ENCODE measurements at regions not wholly inside any gene's neighbourhood (a gene's known extent, or its start where the extent isn't known, plus 50 kb on each side); places are given as distances from the start of the nearest gene placed in this dataset.

DNA sequence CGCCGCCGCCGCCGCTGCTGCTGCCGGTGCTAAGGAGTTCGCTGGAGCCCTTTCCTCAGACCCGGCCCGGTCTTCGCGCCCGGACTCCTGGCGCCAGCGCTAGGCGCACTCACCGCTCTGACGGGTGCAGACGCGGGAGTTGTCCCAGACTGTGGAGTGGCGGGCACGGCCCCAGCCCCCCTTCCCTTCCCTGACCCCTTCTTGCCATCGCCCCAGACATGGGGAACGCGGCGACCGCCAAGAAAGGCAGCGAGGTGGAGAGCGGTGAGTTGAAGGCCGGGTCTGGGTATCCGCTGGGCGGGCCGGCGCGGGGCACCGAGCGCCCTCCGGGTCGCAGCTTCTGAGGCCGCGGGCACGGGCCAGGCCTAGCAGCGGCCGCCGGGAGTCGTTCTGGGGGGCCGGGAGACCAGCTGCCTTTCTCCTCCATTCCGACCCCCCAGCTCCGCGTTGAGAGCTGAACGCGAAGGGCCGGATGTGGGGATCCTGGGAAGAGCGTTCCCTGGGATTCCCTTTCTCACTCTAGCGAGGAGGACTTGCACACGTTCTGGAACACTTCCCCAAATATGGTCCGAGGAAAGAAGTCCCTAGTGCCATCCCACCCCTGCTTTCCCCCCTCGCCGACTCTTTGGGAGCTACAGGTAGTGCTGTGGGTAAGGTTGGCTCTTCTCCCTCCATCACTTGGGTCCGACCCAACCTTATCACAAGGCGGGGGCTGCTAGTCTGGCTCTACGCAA lies 65.8 kb upstream of the PRKACB start:
- TF ChIP-seq, protein P1, sequence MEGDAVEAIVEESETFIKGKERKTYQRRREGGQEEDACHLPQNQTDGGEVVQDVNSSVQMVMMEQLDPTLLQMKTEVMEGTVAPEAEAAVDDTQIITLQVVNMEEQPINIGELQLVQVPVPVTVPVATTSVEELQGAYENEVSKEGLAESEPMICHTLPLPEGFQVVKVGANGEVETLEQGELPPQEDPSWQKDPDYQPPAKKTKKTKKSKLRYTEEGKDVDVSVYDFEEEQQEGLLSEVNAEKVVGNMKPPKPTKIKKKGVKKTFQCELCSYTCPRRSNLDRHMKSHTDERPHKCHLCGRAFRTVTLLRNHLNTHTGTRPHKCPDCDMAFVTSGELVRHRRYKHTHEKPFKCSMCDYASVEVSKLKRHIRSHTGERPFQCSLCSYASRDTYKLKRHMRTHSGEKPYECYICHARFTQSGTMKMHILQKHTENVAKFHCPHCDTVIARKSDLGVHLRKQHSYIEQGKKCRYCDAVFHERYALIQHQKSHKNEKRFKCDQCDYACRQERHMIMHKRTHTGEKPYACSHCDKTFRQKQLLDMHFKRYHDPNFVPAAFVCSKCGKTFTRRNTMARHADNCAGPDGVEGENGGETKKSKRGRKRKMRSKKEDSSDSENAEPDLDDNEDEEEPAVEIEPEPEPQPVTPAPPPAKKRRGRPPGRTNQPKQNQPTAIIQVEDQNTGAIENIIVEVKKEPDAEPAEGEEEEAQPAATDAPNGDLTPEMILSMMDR (IDR thresholded peaks at IDR 0.05; ENCODE audit: insufficient read depth, low read length) = no peak
- H3K4me3 ChIP-seq (ENCODE audit: low read depth, low read length) = peak overlapping the region; percentile 82
- peak; percentile 34 for DNase-seq (ENCODE audit: low read depth)

DNA sequence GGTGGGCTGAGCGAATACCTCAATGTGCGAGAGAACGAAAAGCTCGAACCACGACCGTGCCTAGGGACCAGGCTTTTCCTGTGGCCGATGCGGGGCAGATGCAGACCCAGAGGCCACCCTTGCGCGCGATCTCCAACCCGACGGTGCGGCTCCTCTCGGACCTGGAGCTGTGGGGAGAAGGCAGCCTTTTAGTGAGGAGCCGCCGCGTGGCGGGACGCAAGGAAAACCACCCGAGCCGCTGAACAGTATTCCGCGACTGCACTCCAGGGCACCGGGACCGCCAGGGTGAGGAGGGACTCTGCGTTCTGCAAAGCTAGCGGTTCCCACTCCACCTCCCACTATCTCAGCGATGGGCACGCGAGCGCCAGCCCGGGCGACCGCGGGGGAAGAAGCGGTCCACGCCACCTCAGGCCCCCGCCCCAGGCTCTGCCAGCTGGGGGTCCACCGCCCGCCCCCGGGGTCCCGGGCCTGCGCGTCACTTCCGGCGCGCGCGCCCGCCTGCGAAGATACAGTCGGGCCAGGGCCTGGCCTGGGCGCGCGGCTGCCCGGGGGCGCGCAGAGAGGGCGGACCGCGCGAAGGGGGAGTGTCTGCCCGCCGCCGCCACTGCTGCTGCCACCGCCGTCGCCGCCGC lies 66.5 kb upstream of the PRKACB start:
- peak overlapping the region; percentile 82 for H3K4me3 ChIP-seq (ENCODE audit: low read depth, low read length)
- TF ChIP-seq, protein P1 (IDR thresholded peaks at IDR 0.05; ENCODE audit: insufficient read depth, low read length) = peak; percentile 22
- DNase-seq (ENCODE audit: low read depth) = peak; percentile 71

DNA sequence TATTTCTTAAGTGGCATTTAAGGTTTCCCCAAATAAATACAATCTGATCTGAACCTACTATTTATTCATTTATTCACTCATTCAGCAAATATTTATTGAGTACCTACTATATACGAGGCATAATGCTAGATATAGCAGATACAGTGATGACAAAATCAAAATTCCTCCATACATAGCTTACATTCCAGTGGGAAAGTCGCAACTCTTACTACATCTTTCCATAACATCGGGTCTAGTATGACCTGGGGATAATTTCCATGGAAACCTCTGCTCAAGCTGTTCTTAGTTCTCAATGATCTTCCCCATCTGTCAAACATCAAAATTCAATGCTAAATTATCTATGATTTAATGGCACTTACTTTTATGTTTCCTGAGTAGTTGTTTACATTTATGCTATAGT lies 70.8 kb upstream of the PRKACB start:
- no peak overlapping the region for H3K4me3 ChIP-seq (ENCODE audit: low read depth, low read length)
- DNase-seq (ENCODE audit: low read depth) = peak; percentile 18
- TF ChIP-seq, protein P1 (IDR thresholded peaks at IDR 0.05; ENCODE audit: insufficient read depth, low read length) = no peak

DNA sequence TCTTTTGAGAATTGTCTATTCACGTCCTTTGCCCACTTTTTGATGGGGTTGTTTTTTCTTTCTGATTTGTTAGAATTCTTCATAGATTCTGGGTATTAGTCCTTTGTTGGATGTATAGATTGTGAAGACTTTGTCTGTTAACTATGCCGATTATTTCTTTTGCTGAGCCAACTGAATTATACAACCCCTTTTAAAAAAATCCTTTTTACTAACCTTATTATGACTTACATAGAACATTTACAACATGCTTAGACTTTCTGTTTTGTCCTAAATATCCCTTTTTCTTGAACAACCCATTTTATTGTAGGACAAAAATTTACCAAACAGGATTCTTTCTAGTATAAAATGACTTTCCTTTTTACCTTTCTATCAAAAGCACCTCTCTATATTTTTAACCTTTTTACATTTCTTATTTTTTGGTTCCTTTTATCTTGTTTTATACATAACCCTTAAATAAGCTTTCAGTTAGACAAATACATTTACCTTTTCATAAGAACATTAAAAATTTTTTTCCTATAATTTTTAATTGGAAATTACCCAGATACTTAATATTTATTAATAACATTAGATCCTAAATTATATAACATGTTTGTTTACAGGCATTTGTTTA lies 70.4 kb upstream of the TTLL7 start:
- TF ChIP-seq, protein P1 (IDR thresholded peaks at IDR 0.05; ENCODE audit: insufficient read depth, low read length) = no peak
- H3K4me3 ChIP-seq (ENCODE audit: low read depth, low read length) = no peak overlapping the region
- DNase-seq (ENCODE audit: low read depth) = no peak

DNA sequence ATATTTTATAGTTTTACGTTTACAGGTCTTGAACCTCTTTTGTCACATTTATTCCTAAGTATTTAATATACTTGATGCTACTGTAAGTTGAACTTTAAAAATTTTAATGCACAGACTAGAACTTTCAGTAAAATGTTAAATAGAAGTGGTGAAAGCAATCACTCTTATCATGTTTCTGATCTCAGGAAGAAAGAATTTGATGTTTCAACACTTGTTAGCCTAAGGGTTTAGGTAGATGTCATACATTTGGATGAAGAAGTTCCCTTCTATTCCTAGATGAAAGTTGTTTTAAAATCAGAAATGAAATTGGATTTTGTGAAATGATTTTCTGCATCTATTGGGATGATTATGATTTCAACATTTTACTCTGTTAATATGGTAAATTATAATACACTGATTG lies 63.6 kb upstream of the TTLL7 start:
- H3K4me3 ChIP-seq (ENCODE audit: low read depth, low read length) = no peak overlapping the region
- DNase-seq (ENCODE audit: low read depth) = no peak
- TF ChIP-seq, protein P1 (IDR thresholded peaks at IDR 0.05; ENCODE audit: insufficient read depth, low read length) = no peak

DNA sequence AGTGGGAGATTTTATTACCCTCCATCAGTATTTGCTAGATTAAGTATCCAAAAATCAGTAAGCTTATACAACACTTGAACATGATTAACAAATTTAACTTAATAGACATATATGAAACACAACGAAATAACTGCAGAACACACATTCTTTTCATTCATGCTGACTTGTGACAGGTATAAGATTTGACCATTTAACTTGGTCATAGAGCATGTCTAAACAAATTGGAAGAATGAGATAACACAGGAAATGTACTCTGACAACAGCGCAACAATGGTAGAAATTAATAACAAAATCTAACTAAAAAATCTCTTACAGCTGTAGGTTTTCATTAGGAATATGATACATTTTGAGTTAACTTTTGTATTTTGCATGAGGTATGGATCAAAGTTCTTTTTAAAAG lies 62.4 kb upstream of the TTLL7 start:
- no peak overlapping the region for H3K4me3 ChIP-seq (ENCODE audit: low read depth, low read length)
- TF ChIP-seq, protein P1 (IDR thresholded peaks at IDR 0.05; ENCODE audit: insufficient read depth, low read length) = no peak
- no peak for DNase-seq (ENCODE audit: low read depth)
